ENCODE measurements at regions not wholly inside any gene's neighbourhood (a gene's known extent, or its start where the extent isn't known, plus 50 kb on each side); places are given as distances from the start of the nearest gene placed in this dataset.

DNA sequence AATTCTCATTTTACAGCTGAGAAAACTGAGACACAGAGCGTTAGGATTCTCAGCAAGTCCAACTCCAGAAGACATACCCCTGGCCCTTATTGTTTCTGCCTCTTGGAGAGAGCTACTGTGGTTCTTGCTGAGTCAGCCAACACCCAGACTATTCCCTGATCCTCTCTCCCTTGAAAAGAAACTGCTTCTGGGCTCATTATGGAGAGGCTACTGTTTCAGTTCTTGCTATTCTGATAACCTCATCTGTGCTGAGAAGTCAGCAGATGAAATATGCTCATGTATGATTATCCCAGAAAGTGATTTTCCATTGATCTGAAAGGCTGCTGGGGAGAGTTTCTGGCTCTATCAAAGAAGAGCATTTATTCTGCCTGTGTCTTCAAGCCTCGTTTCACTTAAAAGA is 455.6 kb upstream of the COBL start:
- TF ChIP-seq CTCF (conservative IDR thresholded peaks at IDR 0.05) = no peak
- no peak for TF ChIP-seq EZH2 (IDR thresholded peaks at IDR 0.05; ENCODE audit: low read depth)
